ENCODE measurements at regions not wholly inside any gene's neighbourhood (a gene's known extent, or its start where the extent isn't known, plus 50 kb on each side); places are given as distances from the start of the nearest gene placed in this dataset.

- TF ChIP-seq CTCF (IDR thresholded peaks at IDR 0.05; ENCODE audit: low read depth, low read length, missing control alignments), result no peak
- DNase-seq, result no peak
- no peak overlapping the region for H3K4me3 ChIP-seq (ENCODE audit: low read depth, low read length)
- H3K27ac ChIP-seq, result no peak overlapping the region
- in situ Hi-C loops (cut with HindIII; ENCODE audit: low pct_ligation_motif_present, low sequenced_read_pairs), result no loop called here
- H3K36me3 ChIP-seq (replicated peaks), result no peaks in the 10 kb centered on the region
- H3K27me3 ChIP-seq (replicated peaks), result no peaks in the 10 kb centered on the region
Measured at GRCh38 chr20:39894067-39894466, 795.0 kb downstream of the MAFB start.

GRCh38 chr20:39893003-39893685 is 795.9 kb downstream of the MAFB start:
- Histone ChIP-seq H3K36me3 (replicated peaks) (no peaks in the 10 kb centered on the region), H3K4me3 (ENCODE audit: low read depth, low read length) (no peak overlapping the region), H3K27ac (peak overlapping the region; percentile 74), H3K27me3 (replicated peaks) (no peaks in the 10 kb centered on the region)
- peak; percentile 91 for DNase-seq
- in situ Hi-C loops (cut with HindIII; ENCODE audit: low pct_ligation_motif_present, low sequenced_read_pairs), result no loop called here
- TF ChIP-seq CTCF (IDR thresholded peaks at IDR 0.05; ENCODE audit: low read depth, low read length, missing control alignments), result peak; percentile 22

- in situ Hi-C loops (cut with HindIII; ENCODE audit: low pct_ligation_motif_present, low sequenced_read_pairs), result no loop called here
- Histone ChIP-seq H3K36me3 (replicated peaks) (no peaks in the 10 kb centered on the region), H3K27me3 (replicated peaks) (no peaks in the 10 kb centered on the region), H3K27ac (no peak overlapping the region), H3K4me3 (ENCODE audit: low read depth, low read length) (no peak overlapping the region)
- TF ChIP-seq CTCF (IDR thresholded peaks at IDR 0.05; ENCODE audit: low read depth, low read length, missing control alignments), result no peak
- no peak for DNase-seq
Measured at GRCh38 chr20:39890697-39891096, 798.3 kb downstream of the MAFB start.

GRCh38 chr20:39888310-39888709 is 800.7 kb downstream of the MAFB start:
- H3K27ac ChIP-seq, result no peak overlapping the region
- DNase-seq, result no peak
- no peak overlapping the region for H3K4me3 ChIP-seq (ENCODE audit: low read depth, low read length)
- H3K27me3 ChIP-seq (replicated peaks), result no peaks in the 10 kb centered on the region
- in situ Hi-C loops (cut with HindIII; ENCODE audit: low pct_ligation_motif_present, low sequenced_read_pairs), result no loop called here
- no peaks in the 10 kb centered on the region for H3K36me3 ChIP-seq (replicated peaks)
- TF ChIP-seq CTCF (IDR thresholded peaks at IDR 0.05; ENCODE audit: low read depth, low read length, missing control alignments), result no peak

GRCh38 chr20:39886650-39887190 is 802.3 kb downstream of the MAFB start:
- Histone ChIP-seq H3K27me3 (replicated peaks) (no peaks in the 10 kb centered on the region), H3K4me3 (ENCODE audit: low read depth, low read length) (no peak overlapping the region), H3K27ac (no peak overlapping the region), H3K36me3 (replicated peaks) (no peaks in the 10 kb centered on the region)
- no peak for DNase-seq
- no peak for TF ChIP-seq CTCF (IDR thresholded peaks at IDR 0.05; ENCODE audit: low read depth, low read length, missing control alignments)
- in situ Hi-C loops (cut with HindIII; ENCODE audit: low pct_ligation_motif_present, low sequenced_read_pairs), result no loop called here
